ENCODE measurements at regions not wholly inside any gene's neighbourhood (a gene's known extent, or its start where the extent isn't known, plus 50 kb on each side); places are given as distances from the start of the nearest gene placed in this dataset.

GRCh38 chr4:12880844-12881243 lies 603.3 kb downstream of the RAB28 start:
- TF ChIP-seq ZNF317 (CRISPR knock-in tag; IDR thresholded peaks at IDR 0.05) (peak; percentile 97), TFDP1 (CRISPR knock-in tag; IDR thresholded peaks at IDR 0.05; ENCODE audit: borderline replicate concordance) (no peak), ZNF772 (CRISPR knock-in tag; IDR thresholded peaks at IDR 0.05) (no peak)
- H3K4me1 ChIP-seq (ENCODE audit: insufficient read depth, low read length): peaks cover 42% of the 10 kb centered on the region
- H3K9me3 ChIP-seq (ENCODE audit: low read length): no peaks in the 10 kb centered on the region
- H2AFZ ChIP-seq (ENCODE audit: low read length): no peak overlapping the region
- ATAC-seq (no peak), FAIRE-seq (no peak), DNase-seq (ENCODE audit: low spot score) (no peak)
- no peaks in the 10 kb centered on the region for H4K20me1 ChIP-seq (ENCODE audit: insufficient read depth, low read length)
- no peak overlapping the region for H3K9ac ChIP-seq (ENCODE audit: insufficient read depth, low read depth, low read length)
- POLR2A ChIA-PET: no interaction called here
- no TSS peak for BruUV-seq (replicated peaks)
- H3K27ac ChIP-seq (ENCODE audit: extremely low read length, insufficient read depth, low read length): no peak overlapping the region
- in situ Hi-C loops (cut with HindIII; ENCODE audit: extremely low pct_ligation_motif_present, low pct_unique_long_range_greater_than_20kb) (no loop called here), intact Hi-C loops (cut with micrococcal nuclease; ENCODE audit: unreplicated experiment) (no loop called here)
- no peak overlapping the region for H3K4me3 ChIP-seq (replicated peaks in 1 of 3; ENCODE audit: insufficient read depth in 1 of 3, low read depth in 2 of 3, low read length in 3 of 3)
- H3K4me2 ChIP-seq (ENCODE audit: low read depth, low read length): no peak overlapping the region
- H3K27me3 ChIP-seq (ENCODE audit: control insufficient read depth in 1 of 2, insufficient read depth in 2 of 2, low read length in 2 of 2): no peaks in the 10 kb centered on the region
- no peaks in the 10 kb centered on the region for H3K79me2 ChIP-seq (ENCODE audit: insufficient read depth, low read length)
- CTCF ChIA-PET (ENCODE audit: low intra/inter-chr PET ratio, low total read pairs): no interaction called here
- WGBS (ENCODE audit: low lambda C conversion rate): 87% methylated on average over 2 of the region's 2 CpGs
- no peaks in the 10 kb centered on the region for H3K36me3 ChIP-seq (replicated peaks in 1 of 2; ENCODE audit: control insufficient read depth in 1 of 2, insufficient read depth in 2 of 2, low read length in 2 of 2)

GRCh38 chr4:12879496-12879895 lies 604.6 kb downstream of the RAB28 start:
- H3K4me1 ChIP-seq (ENCODE audit: insufficient read depth, low read length): peaks cover 55% of the 10 kb centered on the region
- H3K4me2 ChIP-seq (ENCODE audit: low read depth, low read length): no peak overlapping the region
- H3K9ac ChIP-seq (ENCODE audit: insufficient read depth, low read depth, low read length): no peak overlapping the region
- intact Hi-C loops (cut with micrococcal nuclease; ENCODE audit: unreplicated experiment) (no loop called here), in situ Hi-C loops (cut with HindIII; ENCODE audit: extremely low pct_ligation_motif_present, low pct_unique_long_range_greater_than_20kb) (no loop called here)
- no peak overlapping the region for H3K4me3 ChIP-seq (replicated peaks in 1 of 3; ENCODE audit: insufficient read depth in 1 of 3, low read depth in 2 of 3, low read length in 3 of 3)
- H3K36me3 ChIP-seq (replicated peaks in 1 of 2; ENCODE audit: control insufficient read depth in 1 of 2, insufficient read depth in 2 of 2, low read length in 2 of 2): no peaks in the 10 kb centered on the region
- no peaks in the 10 kb centered on the region for H4K20me1 ChIP-seq (ENCODE audit: insufficient read depth, low read length)
- ChIA-PET POLR2A (no interaction called here), CTCF (ENCODE audit: low intra/inter-chr PET ratio, low total read pairs) (no interaction called here)
- BruUV-seq (replicated peaks): no TSS peak
- DNase-seq (ENCODE audit: low spot score) (no peak), FAIRE-seq (no peak), ATAC-seq (no peak)
- no peak overlapping the region for H2AFZ ChIP-seq (ENCODE audit: low read length)
- no peaks in the 10 kb centered on the region for H3K27me3 ChIP-seq (ENCODE audit: control insufficient read depth in 1 of 2, insufficient read depth in 2 of 2, low read length in 2 of 2)
- H3K79me2 ChIP-seq (ENCODE audit: insufficient read depth, low read length): no peaks in the 10 kb centered on the region
- H3K9me3 ChIP-seq (ENCODE audit: low read length): no peaks in the 10 kb centered on the region
- WGBS (ENCODE audit: low lambda C conversion rate): 73% methylated on average over 5 of the region's 5 CpGs
- no peak overlapping the region for H3K27ac ChIP-seq (ENCODE audit: extremely low read length, insufficient read depth, low read length)
- no peak for TF ChIP-seq ARNT (IDR thresholded peaks at IDR 0.05)
- no peak for TF ChIP-seq ZNF331 (CRISPR knock-in tag; IDR thresholded peaks at IDR 0.05)
- no peak for TF ChIP-seq GATAD2A (CRISPR knock-in tag; IDR thresholded peaks at IDR 0.05)
- TF ChIP-seq KDM4B (CRISPR knock-in tag; IDR thresholded peaks at IDR 0.05): no peak
- no peak for TF ChIP-seq RFXAP (CRISPR knock-in tag; IDR thresholded peaks at IDR 0.05; ENCODE audit: borderline replicate concordance)
- TF ChIP-seq GMEB1 (CRISPR knock-in tag; IDR thresholded peaks at IDR 0.05; ENCODE audit: borderline replicate concordance): no peak
- no peak for TF ChIP-seq ZNF639 (CRISPR knock-in tag; conservative IDR thresholded peaks at IDR 0.05)
- no peak for TF ChIP-seq RBAK (CRISPR knock-in tag; IDR thresholded peaks at IDR 0.05)
- TF ChIP-seq ETS1 (CRISPR knock-in tag; IDR thresholded peaks at IDR 0.05): no peak
- TF ChIP-seq THRA (CRISPR knock-in tag; IDR thresholded peaks at IDR 0.05; ENCODE audit: borderline replicate concordance): no peak

All from HepG2 (cell line).